Hematopoietic multipotent progenitor cell (in vitro differentiated cells): ENCODE measurements at regions not wholly inside any gene's neighbourhood (a gene's known extent, or its start where the extent isn't known, plus 50 kb on each side); places are given as distances from the start of the nearest gene placed in this dataset.

ENCODE experiments used
- DNase-seq, 3 donors: peaks; one replicate each; pipeline ENCODE4 v3.0.0-alpha.2; 2011 to 2015; ENCODE audit warnings: low read depth in 2 of 3, low spot score in 2 of 3

GRCh38 chr4:96753216-96753615 is 913.3 kb downstream of the PDHA2 start:
- no peak for DNase-seq

- no peak for DNase-seq
Measured at GRCh38 chr4:96755569-96756484, 915.9 kb downstream of the PDHA2 start.

GRCh38 chr4:96756584-96756983 is 916.7 kb downstream of the PDHA2 start:
- no peak for DNase-seq

- DNase-seq = no peak
Measured at GRCh38 chr4:96763546-96763945, 923.7 kb downstream of the PDHA2 start.

GRCh38 chr4:96766359-96766758 is 926.5 kb downstream of the PDHA2 start:
- DNase-seq = no peak

GRCh38 chr4:96767815-96768480 is 928.1 kb downstream of the PDHA2 start:
- no peak for DNase-seq

- peak in 2 of 3 donors; percentile 13 to 18 for DNase-seq
Measured at GRCh38 chr4:96775501-96775900, 935.6 kb downstream of the PDHA2 start.

- no peak for DNase-seq
Measured at GRCh38 chr4:96776920-96777527, 937.1 kb downstream of the PDHA2 start.

- DNase-seq = no peak
Measured at GRCh38 chr4:96784336-96784735, 944.4 kb downstream of the PDHA2 start.

GRCh38 chr4:96786306-96786705 is 946.4 kb downstream of the PDHA2 start:
- no peak for DNase-seq

- DNase-seq = no peak
Measured at GRCh38 chr4:96787766-96788165, 947.9 kb downstream of the PDHA2 start.

GRCh38 chr4:96809563-96809962 is 969.7 kb downstream of the PDHA2 start:
- DNase-seq = no peak

- DNase-seq = no peak
Measured at GRCh38 chr4:96827086-96827485, 987.2 kb downstream of the PDHA2 start.

GRCh38 chr4:96833831-96834230 is 993.9 kb downstream of the PDHA2 start:
- DNase-seq = no peak

- peak in 2 of 3 donors; percentile 2 to 39 for DNase-seq
Measured at GRCh38 chr4:96835991-96836390, 996.1 kb downstream of the PDHA2 start.

GRCh38 chr4:96839441-96839840 is 999.5 kb downstream of the PDHA2 start:
- DNase-seq = no peak

- no peak for DNase-seq
Measured at GRCh38 chr4:96841801-96842200, 1001.9 kb downstream of the PDHA2 start.

- no peak for DNase-seq
Measured at GRCh38 chr4:96844858-96845490, 1005.1 kb downstream of the PDHA2 start.

- no peak for DNase-seq
Measured at GRCh38 chr4:96845819-96846218, 1005.9 kb downstream of the PDHA2 start.

GRCh38 chr4:96874657-96875056 is 1034.8 kb downstream of the PDHA2 start:
- DNase-seq = no peak

- no peak for DNase-seq
Measured at GRCh38 chr4:96879527-96879926, 1039.6 kb downstream of the PDHA2 start.
